AG09309 (cell line): ENCODE measurements at regions not wholly inside any gene's neighbourhood (a gene's known extent, or its start where the extent isn't known, plus 50 kb on each side); places are given as distances from the start of the nearest gene placed in this dataset.
A peak's percentile ranks its signal among the peaks of the same experiment; 100 is the strongest.

Experiments used
- DNase-seq: peaks from one replicate; pipeline ENCODE4 v3.0.0-alpha.2; 2010; ENCODE audit warnings: low read depth
- H3K4me3 ChIP-seq: 2 replicates; pipeline ENCODE4 v1.5.1; 2011; ENCODE audit warnings: mild to moderate bottlenecking, low read depth, low read length, moderate library complexity; ENCODE audit not compliant: control insufficient read depth
- TF ChIP-seq, protein P1 (sequence below): IDR thresholded peaks from 2 replicates; pipeline ENCODE4 v1.5.1; 2011; ENCODE audit warnings: mild to moderate bottlenecking, low read depth, low read length, inconsistent platforms; ENCODE audit not compliant: insufficient read depth, control insufficient read depth; ENCODE audit errors: missing control alignments

DNA sequence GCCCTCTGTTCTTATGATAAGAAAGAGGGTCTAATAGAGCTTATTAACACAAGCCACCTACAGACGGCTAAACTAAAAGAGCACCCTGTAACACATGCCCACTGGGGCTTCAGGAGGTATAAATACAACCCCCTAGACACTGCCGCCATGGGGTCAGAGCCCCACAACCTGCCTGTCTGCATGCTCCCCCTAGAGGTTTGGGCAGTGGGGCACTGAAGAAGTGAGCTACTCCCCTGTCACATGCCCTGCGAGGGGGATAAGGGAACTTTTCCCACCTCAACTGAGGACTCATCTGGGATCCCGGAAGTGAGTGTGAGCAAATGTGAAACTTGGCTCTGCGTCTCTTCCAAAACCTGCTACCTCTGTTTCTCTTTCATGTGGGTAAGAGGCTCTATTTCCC, 334.5 kb downstream of the ADAM29 start:
- TF ChIP-seq, protein P1, sequence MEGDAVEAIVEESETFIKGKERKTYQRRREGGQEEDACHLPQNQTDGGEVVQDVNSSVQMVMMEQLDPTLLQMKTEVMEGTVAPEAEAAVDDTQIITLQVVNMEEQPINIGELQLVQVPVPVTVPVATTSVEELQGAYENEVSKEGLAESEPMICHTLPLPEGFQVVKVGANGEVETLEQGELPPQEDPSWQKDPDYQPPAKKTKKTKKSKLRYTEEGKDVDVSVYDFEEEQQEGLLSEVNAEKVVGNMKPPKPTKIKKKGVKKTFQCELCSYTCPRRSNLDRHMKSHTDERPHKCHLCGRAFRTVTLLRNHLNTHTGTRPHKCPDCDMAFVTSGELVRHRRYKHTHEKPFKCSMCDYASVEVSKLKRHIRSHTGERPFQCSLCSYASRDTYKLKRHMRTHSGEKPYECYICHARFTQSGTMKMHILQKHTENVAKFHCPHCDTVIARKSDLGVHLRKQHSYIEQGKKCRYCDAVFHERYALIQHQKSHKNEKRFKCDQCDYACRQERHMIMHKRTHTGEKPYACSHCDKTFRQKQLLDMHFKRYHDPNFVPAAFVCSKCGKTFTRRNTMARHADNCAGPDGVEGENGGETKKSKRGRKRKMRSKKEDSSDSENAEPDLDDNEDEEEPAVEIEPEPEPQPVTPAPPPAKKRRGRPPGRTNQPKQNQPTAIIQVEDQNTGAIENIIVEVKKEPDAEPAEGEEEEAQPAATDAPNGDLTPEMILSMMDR = no peak
- DNase-seq = no peak
- H3K4me3 ChIP-seq = no peak overlapping the region

DNA sequence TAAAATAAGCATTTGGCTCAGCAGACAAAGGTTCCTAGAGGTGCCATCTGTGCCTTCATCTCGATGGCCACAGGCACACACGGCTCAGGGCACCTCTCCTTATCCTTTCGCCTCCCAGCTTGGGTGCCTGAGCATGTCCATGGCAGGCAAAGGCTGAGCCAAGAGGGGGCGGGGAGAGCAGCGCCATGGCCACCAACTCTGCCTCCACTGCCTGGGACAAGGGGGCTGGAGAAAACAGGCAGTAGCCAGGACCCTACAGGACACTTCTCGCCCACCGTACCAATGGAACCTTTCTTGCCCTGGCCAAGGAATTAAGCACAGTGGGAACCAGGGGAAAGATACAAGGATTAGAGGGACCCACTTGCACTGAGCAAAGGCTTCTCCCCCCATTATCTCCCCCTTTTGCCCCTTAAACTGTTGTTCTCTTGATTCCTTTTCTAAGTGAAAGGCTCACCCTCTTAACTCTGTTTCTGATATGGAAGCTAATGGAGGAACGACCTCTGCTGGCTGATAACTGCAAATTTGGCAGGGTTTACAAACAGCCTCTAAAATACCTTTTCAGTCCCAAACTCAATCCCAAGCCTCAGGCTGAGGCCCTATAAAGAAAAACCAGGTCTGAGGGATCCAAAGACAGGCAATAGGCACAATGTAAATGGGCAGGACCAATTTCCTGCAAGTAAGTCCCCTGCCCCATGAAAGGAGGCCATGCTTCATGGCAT, 335.2 kb downstream of the ADAM29 start:
- no peak overlapping the region for H3K4me3 ChIP-seq
- DNase-seq = no peak
- TF ChIP-seq, protein P1 = peak; percentile 38

DNA sequence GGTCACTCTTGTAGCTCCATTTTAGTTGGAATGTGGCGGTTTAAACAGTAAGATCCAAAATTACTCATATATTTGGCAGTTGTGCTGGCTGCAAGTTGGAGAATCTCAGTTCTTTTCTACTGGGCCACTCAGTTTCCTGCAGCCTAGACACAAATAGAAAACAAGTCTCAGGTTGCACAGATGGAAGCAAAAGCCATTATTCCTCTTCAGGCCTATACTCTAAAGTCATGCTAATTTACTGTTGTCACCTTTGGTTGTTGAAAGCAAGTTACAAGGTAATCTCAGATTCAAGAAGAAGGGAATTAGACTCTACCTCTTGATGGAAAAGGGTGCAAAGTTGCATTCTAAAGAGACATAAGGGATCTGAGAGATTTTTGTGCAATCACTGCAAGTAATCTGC, 345.4 kb downstream of the ADAM29 start:
- no peak for DNase-seq
- H3K4me3 ChIP-seq = no peak overlapping the region
- TF ChIP-seq, protein P1 = no peak

DNA sequence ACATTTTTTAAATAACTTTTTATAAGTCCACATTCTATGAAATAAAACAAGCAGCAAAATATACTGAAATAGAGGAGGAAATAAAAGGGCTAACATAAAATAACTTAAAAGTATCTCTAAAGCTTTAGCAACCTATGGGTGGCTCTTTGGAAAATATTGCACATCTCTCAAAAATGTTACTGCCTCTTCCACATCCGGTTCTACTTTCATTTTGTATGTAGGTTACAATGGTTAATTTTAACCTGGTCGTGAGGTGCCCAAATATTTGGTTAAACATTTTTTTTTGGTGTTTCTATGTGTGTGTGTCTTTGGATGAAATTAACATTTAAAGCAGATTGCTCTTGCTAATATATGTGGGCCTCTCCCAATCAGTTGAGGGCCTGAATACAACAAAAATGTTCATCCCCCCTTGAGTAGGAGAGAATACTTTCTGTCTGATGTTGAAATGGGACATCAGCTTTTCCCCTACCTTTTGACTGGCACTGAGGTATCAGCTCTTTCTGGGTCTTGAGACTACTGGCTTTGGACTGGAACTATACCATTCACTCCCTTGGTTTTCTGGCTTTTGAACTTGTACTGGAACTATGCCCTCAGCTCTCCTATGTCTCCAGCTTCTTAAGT, 353.0 kb downstream of the ADAM29 start:
- DNase-seq = no peak
- no peak overlapping the region for H3K4me3 ChIP-seq

DNA sequence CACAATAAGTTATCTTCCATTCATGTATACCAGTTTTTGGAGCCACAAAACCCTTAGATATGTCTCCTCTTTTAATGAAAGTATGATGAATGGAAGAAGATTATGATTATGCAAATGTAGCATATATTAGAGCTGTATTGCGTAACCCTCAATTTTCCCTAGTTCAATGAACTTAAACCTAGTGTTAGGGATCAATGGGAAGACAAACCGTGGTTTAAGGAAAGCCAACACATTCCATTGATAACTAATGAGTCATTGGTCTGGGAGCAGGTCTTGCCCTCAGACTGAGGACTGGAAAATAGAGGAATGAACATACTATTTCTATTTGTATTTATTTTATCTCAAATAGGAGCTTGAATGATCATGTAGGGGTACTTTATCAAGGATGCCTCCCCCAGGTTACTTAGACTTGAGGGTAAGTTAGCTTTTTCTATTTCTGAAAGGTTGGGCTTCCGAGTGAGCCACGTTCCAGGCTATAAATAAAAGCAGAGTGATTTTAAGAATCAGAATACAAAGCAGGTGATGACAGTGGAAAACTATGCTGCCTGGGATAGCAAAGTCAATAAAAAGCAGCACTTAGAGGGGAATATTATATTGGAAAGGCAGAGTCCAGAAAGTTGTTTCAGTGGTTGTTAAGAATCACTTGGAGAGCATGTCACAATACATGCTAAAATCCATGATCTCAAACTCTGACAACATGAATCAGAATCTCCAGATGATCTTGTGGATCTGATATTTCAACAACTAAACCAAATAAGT, 356.0 kb downstream of the ADAM29 start:
- no peak for DNase-seq
- no peak overlapping the region for H3K4me3 ChIP-seq
- TF ChIP-seq, protein P1 = no peak

More for the DNA sequence above, 353.0 kb downstream of the ADAM29 start:
- TF ChIP-seq, protein P1 = no peak

DNA sequence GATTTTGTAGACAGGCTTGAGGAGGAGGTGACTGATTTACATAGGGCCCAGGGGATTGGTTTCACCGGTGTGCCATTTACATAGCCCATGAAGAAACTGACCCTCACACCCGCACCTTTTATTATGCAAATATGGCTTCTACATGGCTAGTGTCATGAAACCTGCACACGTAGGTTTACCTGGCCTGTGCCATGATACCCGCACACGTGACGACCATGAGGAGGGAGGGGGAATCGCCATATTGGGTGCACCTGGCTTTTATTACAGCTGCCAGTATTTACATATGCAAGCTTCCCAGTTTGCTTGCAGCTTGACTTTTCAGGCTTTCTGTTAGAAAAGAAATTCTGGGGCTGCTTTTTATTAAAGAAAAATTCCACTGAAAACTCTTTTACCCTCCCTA, 359.7 kb downstream of the ADAM29 start:
- no peak overlapping the region for H3K4me3 ChIP-seq
- TF ChIP-seq, protein P1 = no peak
- DNase-seq = no peak
